Loucy (cell line): ENCODE measurements at regions not wholly inside any gene's neighbourhood (a gene's known extent, or its start where the extent isn't known, plus 50 kb on each side); places are given as distances from the start of the nearest gene placed in this dataset.

ENCODE experiments used
- EZH2phosphoT487 ChIP-seq: fragments of 200-600 bp; IDR thresholded peaks from 2 replicates; pipeline ENCODE4 v1.6.1; 2018; ENCODE audit warnings: antibody characterized with exemption, mild to moderate bottlenecking, moderate library complexity, borderline replicate concordance
- TF ChIP-seq, protein P1 (sequence below): fragments of 200-600 bp; sonication (generic); conservative IDR thresholded peaks from 2 replicates; pipeline ENCODE4 v1.5.1; 2014; ENCODE audit warnings: mild to moderate bottlenecking, antibody characterized with exemption, low read length

GRCh38 chr1:186536273-186536890 lies 75.5 kb upstream of the PDC start:
- TF ChIP-seq, protein P1, sequence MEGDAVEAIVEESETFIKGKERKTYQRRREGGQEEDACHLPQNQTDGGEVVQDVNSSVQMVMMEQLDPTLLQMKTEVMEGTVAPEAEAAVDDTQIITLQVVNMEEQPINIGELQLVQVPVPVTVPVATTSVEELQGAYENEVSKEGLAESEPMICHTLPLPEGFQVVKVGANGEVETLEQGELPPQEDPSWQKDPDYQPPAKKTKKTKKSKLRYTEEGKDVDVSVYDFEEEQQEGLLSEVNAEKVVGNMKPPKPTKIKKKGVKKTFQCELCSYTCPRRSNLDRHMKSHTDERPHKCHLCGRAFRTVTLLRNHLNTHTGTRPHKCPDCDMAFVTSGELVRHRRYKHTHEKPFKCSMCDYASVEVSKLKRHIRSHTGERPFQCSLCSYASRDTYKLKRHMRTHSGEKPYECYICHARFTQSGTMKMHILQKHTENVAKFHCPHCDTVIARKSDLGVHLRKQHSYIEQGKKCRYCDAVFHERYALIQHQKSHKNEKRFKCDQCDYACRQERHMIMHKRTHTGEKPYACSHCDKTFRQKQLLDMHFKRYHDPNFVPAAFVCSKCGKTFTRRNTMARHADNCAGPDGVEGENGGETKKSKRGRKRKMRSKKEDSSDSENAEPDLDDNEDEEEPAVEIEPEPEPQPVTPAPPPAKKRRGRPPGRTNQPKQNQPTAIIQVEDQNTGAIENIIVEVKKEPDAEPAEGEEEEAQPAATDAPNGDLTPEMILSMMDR, result no peak
- TF ChIP-seq EZH2phosphoT487, result no peak
